ENCODE measurements at regions not wholly inside any gene's neighbourhood (a gene's known extent, or its start where the extent isn't known, plus 50 kb on each side); places are given as distances from the start of the nearest gene placed in this dataset.

- TF ChIP-seq POLR2A (IDR thresholded peaks at IDR 0.05) = no peak
- no peak for TF ChIP-seq CTCF (IDR thresholded peaks at IDR 0.05)
Measured at GRCh38 chr5:101932599-101932998, 363.5 kb downstream of the SLCO4C1 start.

Measured in uterus (tissue), 2 donors.